SU-DHL-6 (cell line): ENCODE measurements at regions not wholly inside any gene's neighbourhood (a gene's known extent, or its start where the extent isn't known, plus 50 kb on each side); places are given as distances from the start of the nearest gene placed in this dataset.

Source experiments
- H2AFZ ChIP-seq: fragments of 200-600 bp; sonication (generic); 2 replicates; pipeline ENCODE4 v1.6.1; 2014; ENCODE audit warnings: low read depth, mild to moderate bottlenecking, moderate library complexity, mixed read lengths, antibody characterized with exemption, low read length; ENCODE audit not compliant: severe bottlenecking
- H3F3A ChIP-seq: fragments of 200-600 bp; shearing (Covaris generic); 2 replicates; pipeline ENCODE4 v1.6.0; 2016; ENCODE audit warnings: antibody characterized with exemption, mild to moderate bottlenecking; ENCODE audit not compliant: insufficient read depth
- H3K27ac ChIP-seq: fragments of 200-600 bp; sonication (generic); 2 replicates; pipeline ENCODE4 v1.5.1; 2016; ENCODE audit warnings: low read depth, mild to moderate bottlenecking, low read length, moderate library complexity, mixed read lengths
- H3K27me3 ChIP-seq: fragments of 200-600 bp; sonication (generic), shearing (Covaris generic); 2 replicates; pipeline ENCODE4 v1.6.0; 2014; ENCODE audit warnings: mild to moderate bottlenecking, low read length
- H3K36me3 ChIP-seq: fragments of 200-600 bp; sonication (generic); 2 replicates; pipeline ENCODE4 v1.6.1; 2014; ENCODE audit warnings: mild to moderate bottlenecking, low read length, mixed read lengths
- H3K4me2 ChIP-seq: fragments of 300-600, 200-600 bp; shearing (Covaris generic), sonication (generic); 2 replicates; pipeline ENCODE4 v1.6.0; 2014; ENCODE audit warnings: low read length, low read depth, mild to moderate bottlenecking; ENCODE audit not compliant: poor library complexity, severe bottlenecking
- H3K4me3 ChIP-seq: fragments of 200-600 bp; sonication (generic); 2 replicates; pipeline ENCODE4 v1.5.1; 2014; ENCODE audit warnings: antibody characterized with exemption, low read length, mild to moderate bottlenecking, mixed read lengths; ENCODE audit not compliant: insufficient read depth, poor library complexity, severe bottlenecking
- H3K79me2 ChIP-seq: fragments of 200-600 bp; sonication (generic); 2 replicates; pipeline ENCODE4 v1.6.1; 2014; ENCODE audit warnings: mild to moderate bottlenecking, low read length, moderate library complexity; ENCODE audit not compliant: insufficient read depth
- H3K9ac ChIP-seq: fragments of 200-600 bp; sonication (generic); 2 replicates; pipeline ENCODE4 v1.7.0; 2014; ENCODE audit warnings: mild to moderate bottlenecking, low read length
- H3K9me2 ChIP-seq: fragments of 200-600 bp; sonication (generic); replicated peaks from 2 replicates; pipeline ENCODE4 v1.6.1; 2014; ENCODE audit warnings: low read length; ENCODE audit not compliant: insufficient read depth
- H3K9me3 ChIP-seq: fragments of 200-600 bp; sonication (generic); 2 replicates; pipeline ENCODE4 v1.6.1; 2014; ENCODE audit warnings: low read length, mixed read lengths; ENCODE audit not compliant: insufficient read depth
- H4K20me1 ChIP-seq: fragments of 200-600 bp; sonication (generic); 2 replicates; pipeline ENCODE4 v1.6.1; 2014; ENCODE audit warnings: low read depth, mild to moderate bottlenecking, antibody characterized with exemption, low read length, moderate library complexity, mixed read lengths
- EZH2phosphoT487 ChIP-seq: fragments of 200-600 bp; sonication (generic), shearing (Covaris generic); conservative IDR thresholded peaks from 2 replicates; pipeline ENCODE4 v1.6.1; 2018; ENCODE audit warnings: mild to moderate bottlenecking, antibody characterized with exemption, low read length, moderate library complexity, mixed read lengths
- TF ChIP-seq, protein P1 (sequence below): fragments of 200-600 bp; sonication (generic); IDR thresholded peaks from one replicate; pipeline ENCODE4 v1.5.1; 2017; ENCODE audit warnings: antibody characterized with exemption, mild to moderate bottlenecking, low read length, moderate library complexity; ENCODE audit not compliant: insufficient read depth, poor library complexity, severe bottlenecking

DNA sequence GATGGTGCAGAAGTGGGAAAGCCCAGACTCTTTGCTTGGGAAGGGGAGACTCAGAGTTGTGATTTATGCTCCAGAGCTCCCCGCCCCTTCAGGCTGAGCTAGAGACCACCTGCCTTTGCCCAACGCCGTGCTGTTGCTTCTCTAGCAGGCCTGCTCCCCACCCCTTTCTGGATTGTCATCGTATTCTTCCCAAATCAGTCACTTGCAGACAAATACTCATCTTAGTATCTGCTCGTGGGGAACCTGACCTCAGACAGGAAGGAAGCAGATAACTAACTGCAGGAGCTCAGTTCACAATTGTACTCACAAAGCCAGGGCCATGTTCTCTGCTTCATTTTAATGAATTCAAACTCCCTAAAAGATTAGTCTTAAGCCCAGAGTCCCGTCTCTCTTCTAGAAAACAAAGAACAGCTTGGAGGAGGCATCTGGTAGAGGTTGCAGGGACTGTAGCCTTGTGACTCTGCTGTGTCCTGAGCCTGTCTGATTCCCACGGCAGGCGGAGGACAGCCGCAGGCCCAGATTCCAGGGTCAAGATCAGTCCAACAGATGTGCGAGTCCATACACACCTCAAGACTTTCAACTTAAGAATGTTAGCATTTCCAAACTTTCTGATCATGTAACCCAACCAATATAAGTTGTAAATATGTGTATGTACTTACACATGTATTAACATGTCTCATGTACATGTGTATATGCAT lies 57.2 kb upstream of the GGTLC1 start:
- Histone ChIP-seq H3K36me3 (no peaks in the 10 kb centered on the region), H3K9me2 (no peaks in the 10 kb centered on the region), H4K20me1 (no peaks in the 10 kb centered on the region), H3K9ac (no peak overlapping the region), H2AFZ (no peak overlapping the region), H3K79me2 (no peaks in the 10 kb centered on the region), H3K27ac (no peak overlapping the region), H3K27me3 (no peaks in the 10 kb centered on the region), H3K4me3 (no peak overlapping the region), H3F3A (no peaks in the 10 kb centered on the region), H3K9me3 (no peaks in the 10 kb centered on the region), H3K4me2 (no peak overlapping the region)
- no peak for TF ChIP-seq EZH2phosphoT487
- TF ChIP-seq, protein P1, sequence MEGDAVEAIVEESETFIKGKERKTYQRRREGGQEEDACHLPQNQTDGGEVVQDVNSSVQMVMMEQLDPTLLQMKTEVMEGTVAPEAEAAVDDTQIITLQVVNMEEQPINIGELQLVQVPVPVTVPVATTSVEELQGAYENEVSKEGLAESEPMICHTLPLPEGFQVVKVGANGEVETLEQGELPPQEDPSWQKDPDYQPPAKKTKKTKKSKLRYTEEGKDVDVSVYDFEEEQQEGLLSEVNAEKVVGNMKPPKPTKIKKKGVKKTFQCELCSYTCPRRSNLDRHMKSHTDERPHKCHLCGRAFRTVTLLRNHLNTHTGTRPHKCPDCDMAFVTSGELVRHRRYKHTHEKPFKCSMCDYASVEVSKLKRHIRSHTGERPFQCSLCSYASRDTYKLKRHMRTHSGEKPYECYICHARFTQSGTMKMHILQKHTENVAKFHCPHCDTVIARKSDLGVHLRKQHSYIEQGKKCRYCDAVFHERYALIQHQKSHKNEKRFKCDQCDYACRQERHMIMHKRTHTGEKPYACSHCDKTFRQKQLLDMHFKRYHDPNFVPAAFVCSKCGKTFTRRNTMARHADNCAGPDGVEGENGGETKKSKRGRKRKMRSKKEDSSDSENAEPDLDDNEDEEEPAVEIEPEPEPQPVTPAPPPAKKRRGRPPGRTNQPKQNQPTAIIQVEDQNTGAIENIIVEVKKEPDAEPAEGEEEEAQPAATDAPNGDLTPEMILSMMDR, result no peak

DNA sequence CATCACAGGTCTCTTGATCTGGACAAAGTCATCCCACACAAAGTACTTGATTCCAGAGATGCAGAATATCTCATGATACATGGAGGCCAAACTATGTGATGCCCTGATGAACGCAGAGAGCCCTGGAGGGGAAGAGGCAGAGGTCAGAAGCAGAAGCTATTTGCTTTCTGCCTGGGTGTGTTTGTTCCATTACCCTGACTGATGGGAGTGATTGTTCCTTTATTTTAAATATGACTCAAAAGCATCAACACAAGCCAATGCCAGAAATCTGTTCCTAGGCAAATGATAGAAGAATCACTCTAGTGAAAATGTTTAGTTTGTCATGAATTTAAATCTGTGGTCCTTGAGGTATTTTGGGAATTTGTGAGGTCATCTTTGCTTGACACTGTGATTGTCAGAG lies 54.7 kb upstream of the GGTLC1 start:
- Histone ChIP-seq H3K27ac (no peak overlapping the region), H4K20me1 (no peaks in the 10 kb centered on the region), H3K9me2 (no peaks in the 10 kb centered on the region), H3K36me3 (no peaks in the 10 kb centered on the region), H3F3A (no peaks in the 10 kb centered on the region), H3K27me3 (no peaks in the 10 kb centered on the region), H3K9me3 (no peaks in the 10 kb centered on the region), H3K4me2 (no peak overlapping the region), H2AFZ (no peak overlapping the region), H3K4me3 (no peak overlapping the region), H3K79me2 (no peaks in the 10 kb centered on the region), H3K9ac (no peak overlapping the region)
- no peak for TF ChIP-seq EZH2phosphoT487
- TF ChIP-seq, protein P1, result no peak

- no peaks in the 10 kb centered on the region for H3K27me3 ChIP-seq
- H3F3A ChIP-seq, result no peaks in the 10 kb centered on the region
Observed at GRCh38 chr20:24042646-24043045, 54.1 kb upstream of the GGTLC1 start.

More at GRCh38 chr20:24042646-24043045, 54.1 kb upstream of the GGTLC1 start:
- Histone ChIP-seq H3K4me2 (no peak overlapping the region), H3K9me3 (no peaks in the 10 kb centered on the region), H3K36me3 (no peaks in the 10 kb centered on the region), H2AFZ (no peak overlapping the region), H3K27ac (no peak overlapping the region), H4K20me1 (no peaks in the 10 kb centered on the region), H3K9me2 (no peaks in the 10 kb centered on the region), H3K4me3 (no peak overlapping the region), H3K79me2 (no peaks in the 10 kb centered on the region), H3K9ac (no peak overlapping the region)
- TF ChIP-seq, protein P1, result no peak
- no peak for TF ChIP-seq EZH2phosphoT487
